ENCODE measurements at regions not wholly inside any gene's neighbourhood (a gene's known extent, or its start where the extent isn't known, plus 50 kb on each side); places are given as distances from the start of the nearest gene placed in this dataset.

- H3K27me3 ChIP-seq = no peaks in the 10 kb centered on the region
- no peaks in the 10 kb centered on the region for H3K9me3 ChIP-seq
- no peaks in the 10 kb centered on the region for H3K36me3 ChIP-seq
- no peak overlapping the region for H3K4me3 ChIP-seq
- DNase-seq = no peak
These were observed 134.3 kb downstream of the TMEM132E start for GRCh38 chr17:34713687-34714086.

GRCh38 chr17:34712481-34713195 lies 133.3 kb downstream of the TMEM132E start:
- DNase-seq = no peak
- Histone ChIP-seq H3K9me3 (no peaks in the 10 kb centered on the region), H3K36me3 (no peaks in the 10 kb centered on the region), H3K27me3 (peaks cover 3% of the 10 kb centered on the region; the same call in 1 of the 2 replicates), H3K4me3 (no peak overlapping the region)

- Histone ChIP-seq H3K27me3 (peaks cover 3% of the 10 kb centered on the region; the same call in 1 of the 2 replicates), H3K9me3 (no peaks in the 10 kb centered on the region)
- DNase-seq = no peak
These were observed 132.3 kb downstream of the TMEM132E start for GRCh38 chr17:34711646-34712045.

GRCh38 chr17:34710226-34710625 lies 130.8 kb downstream of the TMEM132E start:
- no peak for DNase-seq
- Histone ChIP-seq H3K27me3 (peaks cover 3% of the 10 kb centered on the region; the same call in 1 of the 2 replicates), H3K36me3 (no peaks in the 10 kb centered on the region), H3K9me3 (no peaks in the 10 kb centered on the region), H3K4me3 (no peak overlapping the region)

More at GRCh38 chr17:34711646-34712045, 132.3 kb downstream of the TMEM132E start:
- H3K36me3 ChIP-seq = no peaks in the 10 kb centered on the region
- H3K4me3 ChIP-seq = no peak overlapping the region

GRCh38 chr17:34709158-34709754 lies 129.9 kb downstream of the TMEM132E start:
- Histone ChIP-seq H3K9me3 (no peaks in the 10 kb centered on the region), H3K36me3 (no peaks in the 10 kb centered on the region), H3K4me3 (no peak overlapping the region), H3K27me3 (peaks cover 3% of the 10 kb centered on the region; the same call in 1 of the 2 replicates)
- peak; percentile 62 for DNase-seq

GRCh38 chr17:34706029-34706428 lies 126.6 kb downstream of the TMEM132E start:
- no peaks in the 10 kb centered on the region for H3K9me3 ChIP-seq
- DNase-seq = no peak

GRCh38 chr17:34703533-34703932 lies 124.2 kb downstream of the TMEM132E start:
- Histone ChIP-seq H3K27me3 (peaks cover 3% of the 10 kb centered on the region), H3K36me3 (no peaks in the 10 kb centered on the region), H3K9me3 (no peaks in the 10 kb centered on the region), H3K4me3 (no peak overlapping the region)
- peak; percentile 27 for DNase-seq

More at GRCh38 chr17:34706029-34706428, 126.6 kb downstream of the TMEM132E start:
- H3K4me3 ChIP-seq = no peak overlapping the region
- H3K27me3 ChIP-seq = peaks cover 3% of the 10 kb centered on the region; the same call in 1 of the 2 replicates
- H3K36me3 ChIP-seq = no peaks in the 10 kb centered on the region

GRCh38 chr17:34699181-34699580 lies 119.8 kb downstream of the TMEM132E start:
- peaks cover 3% of the 10 kb centered on the region for H3K27me3 ChIP-seq
- DNase-seq = no peak
- H3K9me3 ChIP-seq = no peaks in the 10 kb centered on the region
- H3K36me3 ChIP-seq = no peaks in the 10 kb centered on the region
- H3K4me3 ChIP-seq = no peak overlapping the region

- DNase-seq = no peak
- no peaks in the 10 kb centered on the region for H3K36me3 ChIP-seq
- H3K27me3 ChIP-seq = peaks cover 5% of the 10 kb centered on the region; the same call in 1 of the 2 replicates
- no peaks in the 10 kb centered on the region; the same call in 1 of the 2 replicates for H3K9me3 ChIP-seq
- no peak overlapping the region for H3K4me3 ChIP-seq
These were observed 113.5 kb downstream of the TMEM132E start for GRCh38 chr17:34692920-34693319.

Measured in MG63 (cell line).